Caco-2 (cell line): ENCODE measurements at regions not wholly inside any gene's neighbourhood (a gene's known extent, or its start where the extent isn't known, plus 50 kb on each side); places are given as distances from the start of the nearest gene placed in this dataset.

Experiments
- BruUV-seq: library from RNA; stranded (reverse); fragments of 400-500 nt; replicated peaks from 2 replicates; lab custom pipeline; 2021; lab: Mats Ljungman, UMichigan
- CTCF ChIA-PET: fragments of 300-600 bp; sonication (Branson Sonifier 250); formaldehyde crosslinking; loops from one replicate; lab custom pipeline; 2022; ENCODE audit warnings: antibody characterized with exemption; lab: Charles Lee
- POLR2A ChIA-PET: fragments of 300-600 bp; sonication (Branson Sonifier 250); formaldehyde crosslinking; loops from one replicate; lab custom pipeline; 2022; ENCODE audit warnings: antibody characterized with exemption; lab: Charles Lee
- DNase-seq, 2 experiments: peaks; one replicate each; pipeline versions ENCODE4 v3.0.0 to v3.0.0-alpha.2; 2020 to 2022
- H3K27me3 ChIP-seq: replicated peaks from 2 replicates; pipeline ENCODE4 v1.6.0; 2011; ENCODE audit warnings: low read length; ENCODE audit not compliant: control insufficient read depth, insufficient read depth
- H3K36me3 ChIP-seq: 2 replicates; pipeline ENCODE4 v1.5.1; 2011; ENCODE audit warnings: low read length; ENCODE audit not compliant: control insufficient read depth, insufficient read depth
- H3K4me1 ChIP-seq: fragments of 250-450 bp; sonication (Bioruptor Pico); 2 replicates; pipeline ENCODE4 v1.5.1; 2020; ENCODE audit warnings: mild to moderate bottlenecking
- H3K4me3 ChIP-seq: 2 replicates; pipeline ENCODE4 v1.5.1; 2011; ENCODE audit warnings: low read depth, mild to moderate bottlenecking, control low read depth, low read length
- H3K9me3 ChIP-seq: fragments of 250-450 bp; sonication (Bioruptor Pico); 2 replicates; pipeline ENCODE4 v1.5.1; 2020; ENCODE audit warnings: mild to moderate bottlenecking, moderate library complexity
- H3K27ac Mint-ChIP-seq: one replicate; pipeline ENCODE4 v1.8.0; 2022; ENCODE audit warnings: mixed read lengths; ENCODE audit not compliant: unreplicated experiment
- H3K27me3 Mint-ChIP-seq: one replicate; pipeline ENCODE4 v1.8.0; 2022; ENCODE audit warnings: mixed read lengths; ENCODE audit not compliant: insufficient read depth, unreplicated experiment
- H3K36me3 Mint-ChIP-seq: one replicate; pipeline ENCODE4 v1.8.0; 2022; ENCODE audit warnings: mild to moderate bottlenecking, mixed read lengths; ENCODE audit not compliant: insufficient read depth, unreplicated experiment
- H3K4me1 Mint-ChIP-seq: one replicate; pipeline ENCODE4 v1.8.0; 2022; ENCODE audit warnings: low read depth, mixed read lengths; ENCODE audit not compliant: unreplicated experiment
- H3K4me3 Mint-ChIP-seq: one replicate; pipeline ENCODE4 v1.8.0; 2022; ENCODE audit warnings: mild to moderate bottlenecking, moderate library complexity, mixed read lengths; ENCODE audit not compliant: unreplicated experiment
- H3K9me3 Mint-ChIP-seq: one replicate; pipeline ENCODE4 v1.8.0; 2022; ENCODE audit warnings: mixed read lengths; ENCODE audit not compliant: unreplicated experiment
- intact Hi-C: fragments of 100-400 bp; cut with micrococcal nuclease; formaldehyde crosslinking; loops from one replicate; pipeline ENCODE4 v1.10.0; 2022; ENCODE audit not compliant: unreplicated experiment
- TF ChIP-seq, protein P1 (sequence below), 2 experiments: fragments of 200-600 bp in 1 of 2; IDR thresholded peaks; 1 replicate in 1 of 2; 2 replicates in 1 of 2; pipeline versions ENCODE4 v1.5.1 to v1.8.0; 2011 to 2022; ENCODE audit warnings: antibody characterized with exemption in 1 of 2, control low read depth in 1 of 2, inconsistent platforms in 1 of 2, low read depth in 1 of 2, low read length in 1 of 2, mild to moderate bottlenecking in 1 of 2, moderate library complexity in 1 of 2; ENCODE audit not compliant: insufficient read depth in 1 of 2, severe bottlenecking in 1 of 2, unreplicated experiment in 1 of 2

DNA sequence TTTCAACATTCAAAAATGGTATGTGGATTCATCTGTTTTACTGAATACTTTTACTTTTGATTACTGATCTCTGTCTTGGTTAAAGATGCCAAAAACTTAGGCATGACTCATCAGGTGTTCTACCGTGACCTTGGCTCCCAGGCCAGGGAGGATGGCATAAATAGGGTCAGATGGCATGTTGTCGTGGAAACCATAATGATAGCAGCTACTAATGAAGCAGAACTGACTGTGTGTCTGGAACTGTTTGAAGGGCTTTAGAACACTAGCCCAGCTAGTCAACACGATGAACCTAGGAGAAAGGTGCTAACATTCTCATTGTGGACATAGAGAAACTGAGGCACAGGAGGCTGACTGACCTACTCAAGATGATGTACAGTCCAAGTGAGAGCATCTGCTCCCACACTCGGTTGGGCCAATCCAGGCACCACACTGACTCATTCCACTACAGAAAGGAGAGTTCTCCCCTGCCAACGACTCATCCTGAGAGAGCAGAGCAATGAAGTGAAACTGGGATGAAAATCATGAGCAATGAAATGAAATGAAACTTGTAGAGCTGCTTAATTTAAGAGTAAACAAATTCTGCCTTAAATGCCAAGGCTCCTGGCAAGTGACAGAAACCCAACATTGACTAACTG is 116.0 kb downstream of the TENT4A start:
- Mint-ChIP-seq H3K27ac (no peak overlapping the region), H3K9me3 (peaks cover 10% of the 10 kb centered on the region)
- POLR2A ChIA-PET: no interaction called here

DNA sequence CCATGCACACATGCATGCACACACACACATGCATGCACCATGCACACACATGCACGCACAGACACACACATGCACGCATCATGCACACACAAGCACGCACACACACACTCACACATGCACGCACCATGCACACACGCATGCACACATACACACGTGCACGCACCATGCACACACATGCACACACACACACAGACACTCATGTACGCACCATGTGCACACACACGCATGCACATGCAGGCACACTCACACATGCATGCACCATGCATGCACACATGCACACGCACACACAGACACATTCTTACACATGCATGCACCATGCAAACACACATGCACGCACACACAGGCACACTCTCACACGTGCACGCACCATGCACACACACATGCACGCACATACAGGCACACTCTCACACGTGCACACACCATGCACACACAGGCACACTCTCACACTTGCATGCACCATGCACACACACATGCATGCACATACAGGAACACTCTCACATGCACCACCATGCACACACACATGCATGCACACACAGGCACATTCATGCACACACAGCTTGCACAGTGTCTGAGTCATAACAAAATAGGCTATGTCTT is 117.5 kb downstream of the TENT4A start:
- Mint-ChIP-seq H3K4me1 (no peaks in the 10 kb centered on the region), H3K27ac (no peak overlapping the region), H3K9me3 (peaks cover 10% of the 10 kb centered on the region), H3K4me3 (no peak overlapping the region), H3K36me3 (no peaks in the 10 kb centered on the region), H3K27me3 (peaks cover 10% of the 10 kb centered on the region)
- DNase-seq: no peak
- H3K4me3 ChIP-seq: no peak overlapping the region
- POLR2A ChIA-PET: no interaction called here
- no peaks in the 10 kb centered on the region for H3K9me3 ChIP-seq
- intact Hi-C loops: no loop called here
- no peaks in the 10 kb centered on the region for H3K27me3 ChIP-seq
- no peaks in the 10 kb centered on the region for H3K36me3 ChIP-seq
- CTCF ChIA-PET: no interaction called here
- no TSS peak for BruUV-seq
- TF ChIP-seq, protein P1, sequence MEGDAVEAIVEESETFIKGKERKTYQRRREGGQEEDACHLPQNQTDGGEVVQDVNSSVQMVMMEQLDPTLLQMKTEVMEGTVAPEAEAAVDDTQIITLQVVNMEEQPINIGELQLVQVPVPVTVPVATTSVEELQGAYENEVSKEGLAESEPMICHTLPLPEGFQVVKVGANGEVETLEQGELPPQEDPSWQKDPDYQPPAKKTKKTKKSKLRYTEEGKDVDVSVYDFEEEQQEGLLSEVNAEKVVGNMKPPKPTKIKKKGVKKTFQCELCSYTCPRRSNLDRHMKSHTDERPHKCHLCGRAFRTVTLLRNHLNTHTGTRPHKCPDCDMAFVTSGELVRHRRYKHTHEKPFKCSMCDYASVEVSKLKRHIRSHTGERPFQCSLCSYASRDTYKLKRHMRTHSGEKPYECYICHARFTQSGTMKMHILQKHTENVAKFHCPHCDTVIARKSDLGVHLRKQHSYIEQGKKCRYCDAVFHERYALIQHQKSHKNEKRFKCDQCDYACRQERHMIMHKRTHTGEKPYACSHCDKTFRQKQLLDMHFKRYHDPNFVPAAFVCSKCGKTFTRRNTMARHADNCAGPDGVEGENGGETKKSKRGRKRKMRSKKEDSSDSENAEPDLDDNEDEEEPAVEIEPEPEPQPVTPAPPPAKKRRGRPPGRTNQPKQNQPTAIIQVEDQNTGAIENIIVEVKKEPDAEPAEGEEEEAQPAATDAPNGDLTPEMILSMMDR (IDR thresholded peaks at IDR 0.05; ENCODE audit: insufficient read depth in 1 of 2, low read depth in 1 of 2, low read length in 1 of 2, severe bottlenecking in 1 of 2, unreplicated experiment in 1 of 2): no peak
- H3K4me1 ChIP-seq: no peaks in the 10 kb centered on the region

More for the DNA sequence above, 116.0 kb downstream of the TENT4A start:
- no peaks in the 10 kb centered on the region for H3K9me3 ChIP-seq
- no peak overlapping the region for H3K4me3 Mint-ChIP-seq
- TF ChIP-seq, protein P1 (IDR thresholded peaks at IDR 0.05; ENCODE audit: insufficient read depth in 1 of 2, low read depth in 1 of 2, low read length in 1 of 2, severe bottlenecking in 1 of 2, unreplicated experiment in 1 of 2): no peak
- no peaks in the 10 kb centered on the region for H3K36me3 ChIP-seq
- H3K4me3 ChIP-seq: no peak overlapping the region
- no peaks in the 10 kb centered on the region for H3K27me3 ChIP-seq
- H3K36me3 Mint-ChIP-seq: no peaks in the 10 kb centered on the region
- H3K27me3 Mint-ChIP-seq: peaks cover 10% of the 10 kb centered on the region
- BruUV-seq: no TSS peak
- no peaks in the 10 kb centered on the region for H3K4me1 ChIP-seq
- intact Hi-C loops: no loop called here
- CTCF ChIA-PET: no interaction called here
- no peak for DNase-seq
- no peaks in the 10 kb centered on the region for H3K4me1 Mint-ChIP-seq

DNA sequence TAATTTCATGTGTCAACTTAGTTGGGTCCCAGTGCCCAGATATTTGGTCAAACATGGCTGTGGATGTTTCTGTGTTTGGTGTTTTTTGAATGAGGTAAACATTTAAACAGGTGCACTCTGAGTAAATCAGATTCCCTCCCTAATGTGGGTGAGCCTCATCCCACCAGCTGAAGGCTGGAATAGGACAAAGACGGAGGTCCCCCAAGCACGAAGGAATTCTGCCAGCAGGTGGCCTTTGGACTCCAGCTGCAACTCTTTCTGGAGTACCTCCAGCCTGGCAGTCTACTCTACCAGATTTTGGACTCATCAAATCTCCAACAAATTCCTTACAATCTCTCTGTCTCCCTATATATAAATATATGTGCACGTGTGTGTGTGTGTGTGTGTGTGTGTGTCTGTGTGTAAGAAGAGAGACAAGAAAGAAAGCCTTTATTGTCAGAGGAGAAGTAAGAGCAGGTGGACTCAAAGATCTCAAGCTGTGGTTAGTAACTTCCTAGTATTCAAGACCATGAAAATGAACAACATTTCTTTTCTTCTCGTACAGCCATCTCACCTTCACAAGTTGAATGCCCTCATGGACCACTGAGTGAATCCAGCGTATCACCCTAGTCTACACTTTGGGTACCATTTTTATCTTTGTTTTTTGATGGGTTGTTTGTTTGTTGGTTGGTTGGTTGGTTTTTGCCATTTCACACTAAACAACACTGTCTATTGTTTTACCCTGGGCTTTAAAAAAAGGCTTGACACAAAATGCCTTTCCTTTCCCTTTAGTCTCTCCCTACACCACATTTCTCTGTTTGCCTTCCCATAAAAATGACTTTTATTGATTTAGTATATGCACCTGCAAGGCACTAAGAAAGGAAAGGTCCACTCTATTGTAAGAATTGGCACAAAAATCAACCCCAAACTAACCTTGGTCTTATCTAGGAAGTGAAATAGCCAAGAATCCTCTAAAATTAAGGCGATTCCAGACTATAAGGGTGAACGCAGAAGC is 118.7 kb downstream of the TENT4A start:
- no peaks in the 10 kb centered on the region for H3K36me3 Mint-ChIP-seq
- no TSS peak for BruUV-seq
- no peak overlapping the region for H3K27ac Mint-ChIP-seq
- Histone ChIP-seq H3K4me1 (no peaks in the 10 kb centered on the region), H3K9me3 (no peaks in the 10 kb centered on the region), H3K4me3 (no peak overlapping the region), H3K27me3 (no peaks in the 10 kb centered on the region), H3K36me3 (no peaks in the 10 kb centered on the region)
- H3K27me3 Mint-ChIP-seq: peaks cover 6% of the 10 kb centered on the region
- H3K9me3 Mint-ChIP-seq: peaks cover 10% of the 10 kb centered on the region
- no peak overlapping the region for H3K4me3 Mint-ChIP-seq
- no peaks in the 10 kb centered on the region for H3K4me1 Mint-ChIP-seq
- TF ChIP-seq, protein P1 (IDR thresholded peaks at IDR 0.05; ENCODE audit: insufficient read depth in 1 of 2, low read depth in 1 of 2, low read length in 1 of 2, severe bottlenecking in 1 of 2, unreplicated experiment in 1 of 2): no peak
- ChIA-PET POLR2A (no interaction called here), CTCF (no interaction called here)
- DNase-seq: no peak
- intact Hi-C loops: no loop called here
